ENCODE measurements at regions not wholly inside any gene's neighbourhood (a gene's known extent, or its start where the extent isn't known, plus 50 kb on each side); places are given as distances from the start of the nearest gene placed in this dataset.

GRCh38 chr7:125551008-125551407, 621.4 kb upstream of the POT1 start:
- DNase-seq: no peak

GRCh38 chr7:125547505-125547904, 617.9 kb upstream of the POT1 start:
- DNase-seq: no peak

GRCh38 chr7:125530553-125530952, 600.9 kb upstream of the POT1 start:
- DNase-seq: no peak

GRCh38 chr7:125529249-125529648, 599.6 kb upstream of the POT1 start:
- DNase-seq: no peak

- DNase-seq: no peak
Observed at GRCh38 chr7:125526958-125527357, 597.3 kb upstream of the POT1 start.

GRCh38 chr7:125526092-125526491, 596.5 kb upstream of the POT1 start:
- DNase-seq: no peak

GRCh38 chr7:125516194-125516593, 586.6 kb upstream of the POT1 start:
- DNase-seq: no peak

- DNase-seq: no peak
Observed at GRCh38 chr7:125512373-125512772, 582.7 kb upstream of the POT1 start.

- DNase-seq: no peak
Observed at GRCh38 chr7:125511310-125511709, 581.7 kb upstream of the POT1 start.

GRCh38 chr7:125506331-125506730, 576.7 kb upstream of the POT1 start:
- no peak for DNase-seq

- DNase-seq: no peak
Observed at GRCh38 chr7:125504848-125505247, 575.2 kb upstream of the POT1 start.

GRCh38 chr7:125495997-125496396, 566.4 kb upstream of the POT1 start:
- no peak for DNase-seq

- DNase-seq: no peak
Observed at GRCh38 chr7:125492521-125492920, 562.9 kb upstream of the POT1 start.

GRCh38 chr7:125491137-125491536, 561.5 kb upstream of the POT1 start:
- no peak for DNase-seq

- DNase-seq: no peak
Observed at GRCh38 chr7:125490167-125490566, 560.5 kb upstream of the POT1 start.

- no peak for DNase-seq
Observed at GRCh38 chr7:125485223-125485622, 555.6 kb upstream of the POT1 start.

GRCh38 chr7:125484755-125485154, 555.1 kb upstream of the POT1 start:
- no peak for DNase-seq

- no peak for DNase-seq
Observed at GRCh38 chr7:125481323-125481722, 551.7 kb upstream of the POT1 start.

- no peak for DNase-seq
Observed at GRCh38 chr7:125480762-125481161, 551.1 kb upstream of the POT1 start.

- no peak for DNase-seq
Observed at GRCh38 chr7:125468855-125469174, 539.2 kb upstream of the POT1 start.

- DNase-seq: no peak
Observed at GRCh38 chr7:125467996-125468854, 538.6 kb upstream of the POT1 start.

- no peak for DNase-seq
Observed at GRCh38 chr7:125465527-125465926, 535.9 kb upstream of the POT1 start.

GRCh38 chr7:125462615-125463014, 533.0 kb upstream of the POT1 start:
- no peak for DNase-seq

- DNase-seq: no peak
Observed at GRCh38 chr7:125459038-125459437, 529.4 kb upstream of the POT1 start.

GRCh38 chr7:125450749-125451148, 521.1 kb upstream of the POT1 start:
- no peak for DNase-seq

All from inflammatory macrophage (primary cell).